ENCODE measurements at regions not wholly inside any gene's neighbourhood (a gene's known extent, or its start where the extent isn't known, plus 50 kb on each side); places are given as distances from the start of the nearest gene placed in this dataset.

GRCh38 chr5:50947906-50948683 is 281.7 kb downstream of the PARP8 start:
- TF ChIP-seq CTCF (IDR thresholded peaks at IDR 0.05): no peak
- TF ChIP-seq POLR2A (IDR thresholded peaks at IDR 0.05): no peak
